NCI-H2029 (cell line): ENCODE measurements at regions not wholly inside any gene's neighbourhood (a gene's known extent, or its start where the extent isn't known, plus 50 kb on each side); places are given as distances from the start of the nearest gene placed in this dataset.
A peak's percentile ranks its signal among the peaks of the same experiment; 100 is the strongest.
"Not testable (repeated sequence)": the region's sequence is repeated elsewhere in the genome, so short reads cannot be mapped to it uniquely, and the experiment has no call there.

Experiments used
- DNase-seq: peaks from one replicate; lab custom pipeline; 2025; lab: John Stamatoyannopoulos, UW

GRCh38 chr6:134605034-134605433 is 287.1 kb upstream of the SGK1 start:
- DNase-seq: no peak

GRCh38 chr6:134604014-134604676 is 286.2 kb upstream of the SGK1 start:
- DNase-seq: no peak

GRCh38 chr6:134603561-134603960 is 285.6 kb upstream of the SGK1 start:
- no peak for DNase-seq

GRCh38 chr6:134602123-134602522 is 284.2 kb upstream of the SGK1 start:
- no peak for DNase-seq

- DNase-seq: no peak
These were observed 282.8 kb upstream of the SGK1 start for GRCh38 chr6:134600671-134601070.

GRCh38 chr6:134599079-134599478 is 281.2 kb upstream of the SGK1 start:
- DNase-seq: no peak

- no peak for DNase-seq
These were observed 278.3 kb upstream of the SGK1 start for GRCh38 chr6:134596191-134596590.

GRCh38 chr6:134594881-134595280 is 277.0 kb upstream of the SGK1 start:
- no peak for DNase-seq

GRCh38 chr6:134593887-134594286 is 276.0 kb upstream of the SGK1 start:
- DNase-seq: no peak

GRCh38 chr6:134593442-134593841 is 275.5 kb upstream of the SGK1 start:
- no peak for DNase-seq

- no peak for DNase-seq
These were observed 275.1 kb upstream of the SGK1 start for GRCh38 chr6:134593024-134593423.

GRCh38 chr6:134590449-134590848 is 272.5 kb upstream of the SGK1 start:
- DNase-seq: no peak

GRCh38 chr6:134590004-134590403 is 272.1 kb upstream of the SGK1 start:
- DNase-seq: no peak

- DNase-seq: no peak
These were observed 271.6 kb upstream of the SGK1 start for GRCh38 chr6:134589512-134589911.

- no peak for DNase-seq
These were observed 270.4 kb upstream of the SGK1 start for GRCh38 chr6:134588267-134588666.

GRCh38 chr6:134585517-134585873 is 267.6 kb upstream of the SGK1 start:
- peak; percentile 23 for DNase-seq

GRCh38 chr6:134584847-134585516 is 267.1 kb upstream of the SGK1 start:
- DNase-seq: no peak

- no peak for DNase-seq
These were observed 260.1 kb upstream of the SGK1 start for GRCh38 chr6:134577998-134578397.

- DNase-seq: no peak
These were observed 257.3 kb upstream of the SGK1 start for GRCh38 chr6:134575221-134575620.

- DNase-seq: no peak
These were observed 256.6 kb upstream of the SGK1 start for GRCh38 chr6:134574491-134574890.

GRCh38 chr6:134569996-134570395 is 252.1 kb upstream of the SGK1 start:
- not testable (repeated sequence) for DNase-seq

GRCh38 chr6:134564705-134565104 is 246.8 kb upstream of the SGK1 start:
- peak; percentile 66 for DNase-seq

- no peak for DNase-seq
These were observed 242.1 kb upstream of the SGK1 start for GRCh38 chr6:134560019-134560418.

GRCh38 chr6:134557509-134557908 is 239.6 kb upstream of the SGK1 start:
- DNase-seq: no peak
